ENCODE measurements at regions not wholly inside any gene's neighbourhood (a gene's known extent, or its start where the extent isn't known, plus 50 kb on each side); places are given as distances from the start of the nearest gene placed in this dataset.

- TF ChIP-seq CTCF (IDR thresholded peaks at IDR 0.05) (no peak), POLR2A (IDR thresholded peaks at IDR 0.05) (no peak)
Observed at GRCh38 chr1:58893257-58893869, 109.5 kb upstream of the JUN start.
